Nephron progenitor cell (in vitro differentiated cells): ENCODE measurements at regions not wholly inside any gene's neighbourhood (a gene's known extent, or its start where the extent isn't known, plus 50 kb on each side); places are given as distances from the start of the nearest gene placed in this dataset.

ENCODE experiments used
- DNase-seq: peaks from one replicate; pipeline ENCODE4 v3.0.0; 2021
- H3K27ac Mint-ChIP-seq: 2 replicates; pipeline ENCODE4 v1.8.0; 2021; ENCODE audit warnings: mild to moderate bottlenecking, moderate library complexity, mixed read lengths
- H3K27me3 Mint-ChIP-seq: 2 replicates; pipeline ENCODE4 v1.8.0; 2021; ENCODE audit warnings: mild to moderate bottlenecking, low read depth, mixed read lengths; ENCODE audit not compliant: poor library complexity
- H3K36me3 Mint-ChIP-seq: 2 replicates; pipeline ENCODE4 v1.8.0; 2021; ENCODE audit warnings: low read depth, mixed read lengths
- H3K4me1 Mint-ChIP-seq: 2 replicates; pipeline ENCODE4 v1.8.0; 2021; ENCODE audit warnings: mixed read lengths
- H3K4me3 Mint-ChIP-seq: 2 replicates; pipeline ENCODE4 v1.8.0; 2021; ENCODE audit warnings: mild to moderate bottlenecking, moderate library complexity, mixed read lengths
- H3K9me3 Mint-ChIP-seq: 2 replicates; pipeline ENCODE4 v1.8.0; 2021; ENCODE audit warnings: mild to moderate bottlenecking, moderate library complexity, mixed read lengths
- CTCF ChIP-seq: fragments of 200-600 bp; sonication (generic); IDR thresholded peaks from 2 replicates; pipeline ENCODE4 v1.5.0; 2021; ENCODE audit warnings: antibody characterized with exemption

- no peaks in the 10 kb centered on the region for H3K4me1 Mint-ChIP-seq
- DNase-seq, result no peak
- H3K36me3 Mint-ChIP-seq, result peaks cover 5% of the 10 kb centered on the region
- no peak overlapping the region for H3K27ac Mint-ChIP-seq
- no peak overlapping the region for H3K4me3 Mint-ChIP-seq
- no peak for TF ChIP-seq CTCF
- H3K27me3 Mint-ChIP-seq, result peaks cover 8% of the 10 kb centered on the region
- H3K9me3 Mint-ChIP-seq, result peaks cover 18% of the 10 kb centered on the region
These were observed 310.9 kb upstream of the MAOA start for GRCh38 chrX:43345166-43345565.

GRCh38 chrX:43349363-43349762, 306.7 kb upstream of the MAOA start:
- Mint-ChIP-seq H3K27me3 (peaks cover 8% of the 10 kb centered on the region), H3K9me3 (peaks cover 18% of the 10 kb centered on the region), H3K4me1 (no peaks in the 10 kb centered on the region), H3K27ac (no peak overlapping the region), H3K36me3 (peaks cover 5% of the 10 kb centered on the region), H3K4me3 (no peak overlapping the region)
- TF ChIP-seq CTCF, result peak; percentile 49
- peak; percentile 21 for DNase-seq

- Mint-ChIP-seq H3K36me3 (peaks cover 5% of the 10 kb centered on the region), H3K27me3 (peaks cover 8% of the 10 kb centered on the region), H3K4me3 (no peak overlapping the region), H3K4me1 (no peaks in the 10 kb centered on the region), H3K9me3 (peaks cover 18% of the 10 kb centered on the region), H3K27ac (no peak overlapping the region)
- no peak for DNase-seq
- TF ChIP-seq CTCF, result no peak
These were observed 305.2 kb upstream of the MAOA start for GRCh38 chrX:43350935-43351334.

GRCh38 chrX:43357741-43358140, 298.4 kb upstream of the MAOA start:
- no peak for TF ChIP-seq CTCF
- no peaks in the 10 kb centered on the region for H3K4me1 Mint-ChIP-seq
- DNase-seq, result no peak
- H3K4me3 Mint-ChIP-seq, result no peak overlapping the region
- peaks cover 4% of the 10 kb centered on the region for H3K27me3 Mint-ChIP-seq
- no peaks in the 10 kb centered on the region for H3K9me3 Mint-ChIP-seq
- H3K36me3 Mint-ChIP-seq, result no peaks in the 10 kb centered on the region
- no peak overlapping the region for H3K27ac Mint-ChIP-seq

- Mint-ChIP-seq H3K36me3 (no peaks in the 10 kb centered on the region), H3K9me3 (peaks cover 21% of the 10 kb centered on the region), H3K27me3 (no peaks in the 10 kb centered on the region), H3K4me1 (no peaks in the 10 kb centered on the region), H3K27ac (no peak overlapping the region), H3K4me3 (no peak overlapping the region)
- DNase-seq, result no peak
- TF ChIP-seq CTCF, result no peak
These were observed 283.1 kb upstream of the MAOA start for GRCh38 chrX:43373032-43373431.

GRCh38 chrX:43375136-43375535, 281.0 kb upstream of the MAOA start:
- TF ChIP-seq CTCF, result no peak
- Mint-ChIP-seq H3K4me3 (no peak overlapping the region), H3K9me3 (peaks cover 15% of the 10 kb centered on the region), H3K36me3 (no peaks in the 10 kb centered on the region), H3K4me1 (no peaks in the 10 kb centered on the region), H3K27me3 (no peaks in the 10 kb centered on the region), H3K27ac (no peak overlapping the region)
- DNase-seq, result no peak
